IgD-negative memory B cell (primary cell): ENCODE measurements at regions not wholly inside any gene's neighbourhood (a gene's known extent, or its start where the extent isn't known, plus 50 kb on each side); places are given as distances from the start of the nearest gene placed in this dataset.

Experiments used
- H3K27ac Mint-ChIP-seq, 3 donors: one replicate each; pipeline ENCODE4 v1.8.0; 2020 to 2022; ENCODE audit warnings: mild to moderate bottlenecking in 3 of 3, mixed read lengths in 3 of 3, moderate library complexity in 1 of 3
- H3K27me3 Mint-ChIP-seq: one replicate; pipeline ENCODE4 v1.8.0; 2021; ENCODE audit warnings: mixed read lengths
- H3K36me3 Mint-ChIP-seq: one replicate; pipeline ENCODE4 v1.8.0; 2020; ENCODE audit warnings: mild to moderate bottlenecking, mixed read lengths
- H3K4me1 Mint-ChIP-seq, 3 donors: one replicate each; pipeline ENCODE4 v1.8.0; 2020 to 2022; ENCODE audit warnings: mixed read lengths in 3 of 3, mild to moderate bottlenecking in 1 of 3
- H3K4me3 Mint-ChIP-seq, 4 donors: one replicate each; pipeline ENCODE4 v1.8.0; 2020 to 2022; ENCODE audit warnings: mild to moderate bottlenecking in 4 of 4, mixed read lengths in 4 of 4, moderate library complexity in 3 of 4
- H3K9me3 Mint-ChIP-seq, 3 donors: one replicate each; pipeline ENCODE4 v1.8.0; 2020 to 2021; ENCODE audit warnings: mixed read lengths in 3 of 3, mild to moderate bottlenecking in 1 of 3

GRCh38 chr11:41861838-41862237, 402.4 kb upstream of the LRRC4C start:
- Mint-ChIP-seq H3K9me3 (peaks cover 0 to 15% (median 2%) of the 10 kb centered on the region in 3 donors), H3K27ac (no peak overlapping the region), H3K27me3 (no peaks in the 10 kb centered on the region), H3K36me3 (no peaks in the 10 kb centered on the region), H3K4me3 (no peak overlapping the region), H3K4me1 (no peaks in the 10 kb centered on the region)

DNA sequence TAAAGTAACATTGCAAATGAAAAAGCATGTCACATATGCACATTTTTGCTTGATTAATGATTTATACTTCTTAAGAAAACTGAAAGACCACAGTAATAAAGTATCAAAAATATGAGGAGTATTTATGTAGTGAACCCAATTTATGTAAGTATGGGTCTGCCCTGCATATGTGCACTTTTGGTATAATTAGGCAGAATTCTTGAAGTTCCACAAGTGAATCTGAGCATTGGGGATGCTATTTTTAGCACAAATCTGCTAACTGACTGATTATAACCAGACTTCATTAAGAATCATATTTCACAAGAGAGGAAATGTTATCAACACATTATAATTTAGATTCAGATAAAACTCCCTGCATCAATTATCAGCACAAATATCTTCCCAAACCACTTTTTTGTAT, 407.1 kb upstream of the LRRC4C start:
- Mint-ChIP-seq H3K4me1 (no peaks in the 10 kb centered on the region), H3K9me3 (peaks cover 2 to 5% (median 5%) of the 10 kb centered on the region in 3 donors), H3K27me3 (no peaks in the 10 kb centered on the region), H3K27ac (no peak overlapping the region), H3K36me3 (no peaks in the 10 kb centered on the region), H3K4me3 (no peak overlapping the region)

GRCh38 chr11:41868606-41869005, 409.2 kb upstream of the LRRC4C start:
- Mint-ChIP-seq H3K4me3 (no peak overlapping the region), H3K4me1 (no peaks in the 10 kb centered on the region), H3K36me3 (no peaks in the 10 kb centered on the region), H3K27ac (no peak overlapping the region), H3K9me3 (peaks cover 2 to 9% (median 2%) of the 10 kb centered on the region in 3 donors), H3K27me3 (no peaks in the 10 kb centered on the region)

- peaks cover 3 to 11% (median 5%) of the 10 kb centered on the region in 3 donors for H3K9me3 Mint-ChIP-seq
- no peak overlapping the region for H3K4me3 Mint-ChIP-seq
- H3K27ac Mint-ChIP-seq, result no peak overlapping the region
- no peaks in the 10 kb centered on the region for H3K4me1 Mint-ChIP-seq
- no peaks in the 10 kb centered on the region for H3K27me3 Mint-ChIP-seq
- H3K36me3 Mint-ChIP-seq, result no peaks in the 10 kb centered on the region
Observed at GRCh38 chr11:41872426-41872825, 413.0 kb upstream of the LRRC4C start.

DNA sequence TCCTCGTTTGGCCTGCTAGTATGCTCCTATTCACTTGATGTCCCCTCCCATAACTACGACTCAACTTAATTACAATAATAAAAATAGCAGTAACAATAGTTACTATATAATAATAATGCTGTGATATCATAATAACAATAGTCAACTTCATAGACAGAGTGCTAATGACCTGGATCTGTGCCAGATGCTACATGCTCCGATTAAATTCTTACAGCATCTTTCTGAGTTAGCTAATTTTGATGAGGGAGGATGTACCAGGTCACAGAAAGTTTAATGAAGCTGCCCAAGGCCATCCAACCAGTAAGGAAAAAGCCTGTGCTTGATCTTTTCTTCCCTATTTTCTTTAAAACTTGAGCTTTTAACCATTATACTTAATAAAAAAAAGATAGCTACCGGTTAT, 413.4 kb upstream of the LRRC4C start:
- no peak overlapping the region for H3K27ac Mint-ChIP-seq
- H3K4me1 Mint-ChIP-seq, result no peaks in the 10 kb centered on the region
- H3K36me3 Mint-ChIP-seq, result no peaks in the 10 kb centered on the region
- peaks cover 5 to 13% (median 5%) of the 10 kb centered on the region in 3 donors for H3K9me3 Mint-ChIP-seq
- H3K4me3 Mint-ChIP-seq, result no peak overlapping the region
- H3K27me3 Mint-ChIP-seq, result no peaks in the 10 kb centered on the region

DNA sequence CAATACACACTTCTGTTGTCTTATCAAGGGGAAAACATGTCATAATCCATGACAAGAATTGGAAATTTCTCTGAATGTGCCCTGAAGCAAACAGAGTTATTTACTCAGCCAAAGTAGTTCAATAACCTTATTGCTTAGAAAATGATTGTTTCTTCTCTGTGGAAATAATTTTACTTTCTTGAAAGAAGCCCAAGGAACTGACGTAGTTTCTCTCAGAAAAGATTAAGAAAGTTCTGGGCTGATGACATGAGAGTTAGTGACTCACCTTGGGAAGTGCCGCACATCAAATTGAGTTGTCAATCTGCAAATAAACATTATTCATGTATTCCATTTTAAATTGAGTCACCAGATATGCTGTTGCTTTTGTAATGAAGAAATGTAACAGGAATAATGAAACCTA, 418.6 kb upstream of the LRRC4C start:
- H3K27ac Mint-ChIP-seq, result no peak overlapping the region
- no peak overlapping the region for H3K4me3 Mint-ChIP-seq
- H3K27me3 Mint-ChIP-seq, result no peaks in the 10 kb centered on the region
- H3K36me3 Mint-ChIP-seq, result no peaks in the 10 kb centered on the region
- H3K4me1 Mint-ChIP-seq, result no peaks in the 10 kb centered on the region
- peaks cover 2 to 10% (median 9%) of the 10 kb centered on the region in 3 donors for H3K9me3 Mint-ChIP-seq

- H3K27ac Mint-ChIP-seq, result no peak overlapping the region
- no peaks in the 10 kb centered on the region for H3K27me3 Mint-ChIP-seq
- H3K36me3 Mint-ChIP-seq, result no peaks in the 10 kb centered on the region
- H3K4me3 Mint-ChIP-seq, result no peak overlapping the region
- H3K4me1 Mint-ChIP-seq, result no peaks in the 10 kb centered on the region
- peaks cover 6 to 7% (median 7%) of the 10 kb centered on the region in 3 donors for H3K9me3 Mint-ChIP-seq
Observed at GRCh38 chr11:41879214-41879613, 419.8 kb upstream of the LRRC4C start.

DNA sequence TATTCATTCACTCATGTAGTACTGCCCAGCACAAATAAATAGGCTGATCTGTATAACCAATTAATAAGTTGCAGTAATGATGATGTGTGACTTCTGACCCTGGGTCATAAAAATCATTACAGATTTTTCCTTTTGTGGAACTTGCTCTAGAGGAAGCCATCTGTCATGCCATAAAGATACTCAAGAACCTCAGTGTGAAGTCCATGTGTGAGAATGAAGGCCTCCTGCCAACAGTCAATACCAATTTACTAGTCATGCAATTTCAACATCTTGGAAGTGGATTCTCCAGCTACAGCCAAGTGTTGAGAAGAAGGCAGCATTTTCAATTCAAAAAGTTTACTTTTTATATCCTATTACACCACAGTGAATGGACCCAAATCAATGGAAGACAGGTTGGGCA, 435.6 kb upstream of the LRRC4C start:
- Mint-ChIP-seq H3K9me3 (peaks cover 0 to 2% (median 0%) of the 10 kb centered on the region in 3 donors), H3K27ac (no peak overlapping the region), H3K4me1 (no peaks in the 10 kb centered on the region), H3K36me3 (no peaks in the 10 kb centered on the region), H3K27me3 (no peaks in the 10 kb centered on the region), H3K4me3 (no peak overlapping the region)

- Mint-ChIP-seq H3K27ac (no peak overlapping the region), H3K27me3 (no peaks in the 10 kb centered on the region), H3K9me3 (peaks cover 0 to 3% (median 0%) of the 10 kb centered on the region in 3 donors), H3K4me3 (no peak overlapping the region), H3K36me3 (no peaks in the 10 kb centered on the region), H3K4me1 (no peaks in the 10 kb centered on the region)
Observed at GRCh38 chr11:41897991-41898390, 438.5 kb upstream of the LRRC4C start.

DNA sequence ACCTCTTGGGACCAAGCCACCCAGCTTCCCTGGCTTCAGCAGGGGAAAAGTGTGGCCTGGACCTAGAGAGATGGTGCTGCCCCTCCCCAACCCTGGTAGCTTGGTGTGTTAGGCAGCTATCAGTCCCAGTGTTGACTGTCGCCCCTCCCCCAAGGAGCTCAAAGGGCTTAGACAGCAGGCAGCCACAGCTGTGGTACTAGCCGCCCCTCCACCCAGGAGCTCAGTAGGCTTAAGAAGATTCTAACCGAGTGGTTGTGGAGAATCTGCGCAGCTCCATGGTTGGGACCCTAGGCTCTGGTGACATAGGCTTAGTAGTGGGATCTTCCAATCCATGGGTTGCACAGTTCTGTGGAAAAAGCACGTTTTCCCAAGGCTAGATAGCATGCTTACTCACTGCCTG, 458.4 kb upstream of the LRRC4C start:
- Mint-ChIP-seq H3K4me3 (no peak overlapping the region), H3K4me1 (no peaks in the 10 kb centered on the region), H3K27me3 (no peaks in the 10 kb centered on the region), H3K9me3 (peaks cover 12 to 39% (median 12%) of the 10 kb centered on the region in 3 donors), H3K27ac (no peak overlapping the region), H3K36me3 (no peaks in the 10 kb centered on the region)

- H3K27ac Mint-ChIP-seq, result no peak overlapping the region
- H3K36me3 Mint-ChIP-seq, result no peaks in the 10 kb centered on the region
- peaks cover 6 to 35% (median 8%) of the 10 kb centered on the region in 3 donors for H3K9me3 Mint-ChIP-seq
- no peaks in the 10 kb centered on the region for H3K4me1 Mint-ChIP-seq
- H3K27me3 Mint-ChIP-seq, result no peaks in the 10 kb centered on the region
- no peak overlapping the region for H3K4me3 Mint-ChIP-seq
Observed at GRCh38 chr11:41920374-41920773, 460.9 kb upstream of the LRRC4C start.

DNA sequence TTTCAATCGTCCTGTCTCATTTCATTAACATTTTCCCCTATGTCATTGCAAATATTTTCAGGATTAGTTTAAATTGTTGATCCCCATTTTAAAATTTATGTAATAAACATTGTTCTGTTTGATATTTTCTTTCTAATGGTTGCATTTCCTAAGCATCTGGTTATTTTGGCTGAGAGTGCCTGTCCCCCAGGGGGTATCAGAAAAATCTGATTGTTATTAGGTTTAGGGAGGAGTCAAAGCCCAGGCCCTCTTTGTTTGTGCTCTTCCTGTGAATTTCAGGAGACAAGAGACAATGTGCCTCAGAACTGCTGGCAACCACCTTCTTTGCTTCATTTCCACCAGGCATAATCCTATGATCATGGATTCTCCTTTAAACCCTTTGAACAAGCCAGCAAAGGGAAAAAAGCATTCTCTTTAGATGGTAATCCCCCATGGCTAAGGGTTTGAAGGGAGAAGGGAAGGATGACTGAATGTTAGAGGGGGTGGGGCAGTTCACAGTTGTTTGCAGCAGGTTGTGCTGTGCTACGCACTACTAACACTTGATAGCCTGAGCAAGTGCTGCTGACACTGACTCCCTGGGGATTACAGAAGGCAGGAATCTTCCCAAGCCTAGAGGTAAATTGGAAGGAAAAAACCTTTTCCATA, 462.4 kb upstream of the LRRC4C start:
- Mint-ChIP-seq H3K9me3 (peaks cover 6 to 26% (median 9%) of the 10 kb centered on the region in 3 donors), H3K4me3 (no peak overlapping the region), H3K36me3 (no peaks in the 10 kb centered on the region), H3K27me3 (no peaks in the 10 kb centered on the region), H3K27ac (no peak overlapping the region), H3K4me1 (no peaks in the 10 kb centered on the region)

GRCh38 chr11:41926339-41926738, 466.9 kb upstream of the LRRC4C start:
- Mint-ChIP-seq H3K9me3 (peaks cover 4 to 6% (median 5%) of the 10 kb centered on the region in 3 donors), H3K4me3 (no peak overlapping the region), H3K27ac (peak overlapping the region in 1 of 3 donors; percentile 69), H3K36me3 (peaks cover 3% of the 10 kb centered on the region), H3K4me1 (no peaks in the 10 kb centered on the region), H3K27me3 (no peaks in the 10 kb centered on the region)

GRCh38 chr11:41935241-41935640, 475.8 kb upstream of the LRRC4C start:
- Mint-ChIP-seq H3K4me1 (no peaks in the 10 kb centered on the region), H3K27me3 (no peaks in the 10 kb centered on the region), H3K4me3 (no peak overlapping the region), H3K36me3 (peaks cover 3% of the 10 kb centered on the region), H3K9me3 (peaks cover 2 to 10% (median 7%) of the 10 kb centered on the region in 3 donors), H3K27ac (no peak overlapping the region)

GRCh38 chr11:41935795-41936194, 476.3 kb upstream of the LRRC4C start:
- H3K36me3 Mint-ChIP-seq, result no peaks in the 10 kb centered on the region
- no peaks in the 10 kb centered on the region for H3K27me3 Mint-ChIP-seq
- peaks cover 2 to 10% (median 5%) of the 10 kb centered on the region in 3 donors for H3K9me3 Mint-ChIP-seq
- no peak overlapping the region for H3K4me3 Mint-ChIP-seq
- no peaks in the 10 kb centered on the region for H3K4me1 Mint-ChIP-seq
- no peak overlapping the region for H3K27ac Mint-ChIP-seq

GRCh38 chr11:41943656-41944055, 484.2 kb upstream of the LRRC4C start:
- no peaks in the 10 kb centered on the region for H3K4me1 Mint-ChIP-seq
- no peaks in the 10 kb centered on the region for H3K27me3 Mint-ChIP-seq
- no peak overlapping the region for H3K27ac Mint-ChIP-seq
- H3K9me3 Mint-ChIP-seq, result peaks cover 0 to 4% (median 2%) of the 10 kb centered on the region in 3 donors
- H3K36me3 Mint-ChIP-seq, result no peaks in the 10 kb centered on the region
- no peak overlapping the region for H3K4me3 Mint-ChIP-seq
